Suprapubic skin (tissue), 4 donors: ENCODE measurements at regions not wholly inside any gene's neighbourhood (a gene's known extent, or its start where the extent isn't known, plus 50 kb on each side); places are given as distances from the start of the nearest gene placed in this dataset.

Experiments used
- DNase-seq, 2 donors: peaks; one replicate each; pipeline ENCODE4 v3.0.0-alpha.2; 2019; ENCODE audit warnings: low spot score in 2 of 2
- H3K27ac ChIP-seq: fragments of 200-600 bp; sonication (generic); one replicate; pipeline ENCODE4 v1.5.1; 2019
- H3K27me3 ChIP-seq: fragments of 200-600 bp; sonication (generic); one replicate; pipeline ENCODE4 v1.5.1; 2019
- H3K36me3 ChIP-seq: fragments of 200-600 bp; sonication (generic); one replicate; pipeline ENCODE4 v1.5.1; 2019
- H3K4me1 ChIP-seq: fragments of 200-600 bp; sonication (generic); one replicate; pipeline ENCODE4 v1.5.1; 2019
- H3K4me3 ChIP-seq: fragments of 200-600 bp; sonication (generic); one replicate; pipeline ENCODE4 v1.5.1; 2019; ENCODE audit warnings: mild to moderate bottlenecking
- H3K9me3 ChIP-seq: fragments of 200-600 bp; sonication (generic); one replicate; pipeline ENCODE4 v1.5.1; 2019
- EP300 ChIP-seq: sonication (generic); formaldehyde crosslinking; IDR thresholded peaks from one replicate; pipeline ENCODE4 v1.6.1; 2017; ENCODE audit warnings: antibody characterized with exemption
- POLR2A ChIP-seq, 2 donors: fragments of 450-650 bp; IDR thresholded peaks; one replicate each; pipeline ENCODE4 v1.6.1; 2017; ENCODE audit warnings: antibody characterized with exemption in 2 of 2, mild to moderate bottlenecking in 2 of 2, moderate library complexity in 2 of 2
- POLR2AphosphoS5 ChIP-seq, 3 donors: sonication (generic); formaldehyde crosslinking; IDR thresholded peaks; one replicate each; pipeline ENCODE4 v1.6.1; 2017; ENCODE audit warnings: antibody characterized with exemption in 3 of 3
- WGBS: methylation state at CpG from one replicate; pipeline ENCODE4 v1.1.5; 2018; 5-methylcytosine and 5-hydroxymethylcytosine counted together
- TF ChIP-seq, protein P1 (sequence below), 2 donors: fragments of 200-600 bp in 1 of 2; fragments of 450-650 bp in 1 of 2; sonication (generic) in 1 of 2; IDR thresholded peaks; one replicate each; pipeline ENCODE4 v1.5.1; 2016 to 2019; ENCODE audit warnings: antibody characterized with exemption in 2 of 2, mild to moderate bottlenecking in 1 of 2, moderate library complexity in 1 of 2

DNA sequence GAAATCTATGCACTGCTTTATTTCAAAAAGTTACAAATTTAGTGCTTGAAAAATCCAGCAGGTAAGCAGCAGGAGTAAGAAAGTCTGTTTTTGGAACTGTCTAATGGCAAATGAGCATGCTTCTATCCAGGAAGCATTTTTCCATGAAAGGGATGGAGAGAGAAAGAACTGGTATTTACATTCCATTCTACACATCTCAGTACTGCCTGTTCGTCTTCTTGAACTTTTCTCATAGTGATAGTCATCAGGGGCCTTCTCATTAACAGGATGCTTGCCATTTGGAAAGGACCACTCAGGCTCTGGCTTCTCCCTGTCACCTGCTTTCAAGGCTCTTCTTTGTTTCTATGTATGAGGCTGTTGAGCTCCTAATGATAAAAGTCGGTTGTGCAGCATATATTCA is 267.3 kb upstream of the IL12A start:
- no peak overlapping the region for H3K4me3 ChIP-seq
- DNase-seq, result no peak
- H3K4me1 ChIP-seq, result no peaks in the 10 kb centered on the region
- WGBS, result 83% methylated on average over 2 of the region's 2 CpGs
- no peaks in the 10 kb centered on the region for H3K27me3 ChIP-seq
- no peak overlapping the region for H3K27ac ChIP-seq
- H3K36me3 ChIP-seq, result no peaks in the 10 kb centered on the region
- TF ChIP-seq POLR2A (IDR thresholded peaks at IDR 0.05), result no peak
- TF ChIP-seq, protein P1, sequence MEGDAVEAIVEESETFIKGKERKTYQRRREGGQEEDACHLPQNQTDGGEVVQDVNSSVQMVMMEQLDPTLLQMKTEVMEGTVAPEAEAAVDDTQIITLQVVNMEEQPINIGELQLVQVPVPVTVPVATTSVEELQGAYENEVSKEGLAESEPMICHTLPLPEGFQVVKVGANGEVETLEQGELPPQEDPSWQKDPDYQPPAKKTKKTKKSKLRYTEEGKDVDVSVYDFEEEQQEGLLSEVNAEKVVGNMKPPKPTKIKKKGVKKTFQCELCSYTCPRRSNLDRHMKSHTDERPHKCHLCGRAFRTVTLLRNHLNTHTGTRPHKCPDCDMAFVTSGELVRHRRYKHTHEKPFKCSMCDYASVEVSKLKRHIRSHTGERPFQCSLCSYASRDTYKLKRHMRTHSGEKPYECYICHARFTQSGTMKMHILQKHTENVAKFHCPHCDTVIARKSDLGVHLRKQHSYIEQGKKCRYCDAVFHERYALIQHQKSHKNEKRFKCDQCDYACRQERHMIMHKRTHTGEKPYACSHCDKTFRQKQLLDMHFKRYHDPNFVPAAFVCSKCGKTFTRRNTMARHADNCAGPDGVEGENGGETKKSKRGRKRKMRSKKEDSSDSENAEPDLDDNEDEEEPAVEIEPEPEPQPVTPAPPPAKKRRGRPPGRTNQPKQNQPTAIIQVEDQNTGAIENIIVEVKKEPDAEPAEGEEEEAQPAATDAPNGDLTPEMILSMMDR (IDR thresholded peaks at IDR 0.05), result no peak
- no peak for TF ChIP-seq POLR2AphosphoS5 (IDR thresholded peaks at IDR 0.05)
- TF ChIP-seq EP300, result no peak
- no peaks in the 10 kb centered on the region for H3K9me3 ChIP-seq

DNA sequence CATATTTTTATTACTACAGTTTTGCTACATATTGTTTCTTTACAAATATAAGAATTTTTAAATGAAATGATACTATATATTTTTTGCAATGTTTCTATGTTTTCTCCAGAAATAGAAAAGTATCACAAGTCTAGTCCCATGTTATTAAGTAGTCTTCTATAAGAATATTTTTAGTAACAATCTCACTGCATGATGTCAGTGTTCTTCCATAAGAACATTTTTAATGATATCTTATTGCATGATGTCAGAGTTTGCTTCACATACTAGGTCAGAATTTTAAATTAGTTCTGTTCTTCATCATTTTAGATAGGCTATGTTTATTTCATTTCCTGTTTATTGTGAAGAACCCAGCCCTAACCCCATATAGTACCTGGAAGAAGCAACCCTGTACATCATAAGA is 265.3 kb upstream of the IL12A start:
- Histone ChIP-seq H3K4me1 (no peaks in the 10 kb centered on the region), H3K9me3 (no peaks in the 10 kb centered on the region), H3K36me3 (no peaks in the 10 kb centered on the region), H3K4me3 (no peak overlapping the region), H3K27ac (no peak overlapping the region), H3K27me3 (no peaks in the 10 kb centered on the region)
- no peak for DNase-seq
- TF ChIP-seq EP300, result no peak
- no peak for TF ChIP-seq POLR2A (IDR thresholded peaks at IDR 0.05)
- TF ChIP-seq, protein P1 (IDR thresholded peaks at IDR 0.05), result no peak
- no peak for TF ChIP-seq POLR2AphosphoS5 (IDR thresholded peaks at IDR 0.05)

DNA sequence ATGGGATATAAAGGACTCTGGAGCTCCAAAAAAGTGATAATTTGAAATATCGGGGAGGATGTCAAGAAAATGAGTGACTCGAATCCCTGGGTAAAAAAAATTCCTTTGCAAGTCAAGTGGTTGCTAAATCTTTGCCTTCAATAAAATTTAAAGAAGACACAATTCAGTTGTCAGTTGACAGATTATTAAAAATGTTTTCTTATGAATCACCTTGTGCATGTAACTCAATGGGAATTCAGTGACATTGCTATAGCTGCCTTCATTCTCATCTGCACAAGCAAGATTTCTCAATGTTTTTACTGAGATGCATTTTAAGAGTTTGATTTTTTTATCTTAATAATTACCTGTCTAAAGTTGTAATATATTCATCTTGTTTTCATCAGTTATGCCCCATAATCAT is 264.0 kb upstream of the IL12A start:
- DNase-seq, result no peak
- no peak for TF ChIP-seq EP300
- TF ChIP-seq POLR2AphosphoS5 (IDR thresholded peaks at IDR 0.05), result no peak
- TF ChIP-seq, protein P1 (IDR thresholded peaks at IDR 0.05), result no peak
- TF ChIP-seq POLR2A (IDR thresholded peaks at IDR 0.05), result no peak
- H3K4me3 ChIP-seq, result no peak overlapping the region
- no peaks in the 10 kb centered on the region for H3K36me3 ChIP-seq
- 92% methylated on average over 2 of the region's 2 CpGs for WGBS
- no peak overlapping the region for H3K27ac ChIP-seq
- no peaks in the 10 kb centered on the region for H3K4me1 ChIP-seq
- H3K27me3 ChIP-seq, result no peaks in the 10 kb centered on the region
- H3K9me3 ChIP-seq, result no peaks in the 10 kb centered on the region

DNA sequence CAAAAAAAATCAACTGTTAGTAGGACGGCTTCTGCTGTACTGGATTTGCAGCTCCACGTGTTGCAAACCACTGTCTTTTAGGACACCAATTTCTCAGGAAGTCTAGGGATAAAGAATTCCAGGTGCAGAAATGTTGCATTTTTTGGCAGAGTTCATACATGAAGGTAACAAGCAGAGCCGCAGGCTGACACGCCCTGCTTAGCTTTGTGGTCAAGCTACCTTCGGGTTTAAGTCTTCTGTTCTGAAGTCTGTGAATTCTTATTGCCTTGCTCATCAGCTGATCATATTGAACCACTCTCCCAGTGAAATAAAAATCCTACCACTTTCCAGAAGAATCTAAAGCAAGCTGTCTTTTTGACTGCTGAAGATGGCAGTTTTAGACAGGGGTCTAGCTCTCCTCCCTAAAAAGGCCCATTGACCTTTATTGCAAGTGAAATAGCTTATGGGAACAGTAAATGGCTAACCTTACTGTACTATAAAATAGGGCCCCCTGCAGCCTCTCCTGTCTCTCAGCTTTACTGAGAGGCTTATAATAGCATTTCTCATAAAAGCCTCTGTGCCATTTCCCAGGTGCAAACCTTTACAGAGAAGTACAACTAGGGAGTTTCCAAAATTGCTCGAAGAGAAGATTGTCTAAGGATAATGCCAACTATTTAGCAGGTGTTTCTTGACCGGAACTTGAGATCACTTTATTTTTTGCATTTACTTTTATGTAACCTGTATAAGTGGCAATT is 262.2 kb upstream of the IL12A start:
- H3K9me3 ChIP-seq, result no peaks in the 10 kb centered on the region
- DNase-seq, result no peak
- H3K4me3 ChIP-seq, result no peak overlapping the region
- WGBS, result 51% methylated on average over 7 of the region's 7 CpGs
- H3K4me1 ChIP-seq, result no peaks in the 10 kb centered on the region
- no peak for TF ChIP-seq POLR2A (IDR thresholded peaks at IDR 0.05)
- TF ChIP-seq, protein P1 (IDR thresholded peaks at IDR 0.05), result no peak
- TF ChIP-seq EP300, result no peak
- no peak overlapping the region for H3K27ac ChIP-seq
- H3K36me3 ChIP-seq, result no peaks in the 10 kb centered on the region
- no peaks in the 10 kb centered on the region for H3K27me3 ChIP-seq

DNA sequence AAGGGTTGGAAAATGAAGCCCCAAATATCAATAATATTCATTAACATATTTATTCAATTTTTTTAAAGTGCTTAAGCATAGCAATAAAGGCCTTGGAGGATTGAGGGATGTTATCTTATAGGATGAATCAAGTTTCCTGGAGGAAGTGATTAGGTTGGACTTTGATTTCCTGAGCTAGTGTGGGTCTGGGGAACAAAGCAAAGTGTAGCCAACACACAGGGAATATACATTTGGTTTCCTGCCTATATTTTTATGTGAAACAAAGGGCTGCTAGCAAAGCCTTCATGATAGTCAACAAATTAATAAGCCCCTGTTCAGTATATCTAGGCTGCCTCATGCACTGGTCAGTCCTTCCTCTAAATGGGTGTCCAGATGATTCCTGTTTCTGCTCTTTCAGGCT is 261.1 kb upstream of the IL12A start:
- H3K9me3 ChIP-seq, result no peaks in the 10 kb centered on the region
- peaks cover 10% of the 10 kb centered on the region for H3K4me1 ChIP-seq
- no peaks in the 10 kb centered on the region for H3K36me3 ChIP-seq
- no peak overlapping the region for H3K27ac ChIP-seq
- H3K27me3 ChIP-seq, result no peaks in the 10 kb centered on the region
- no peak for DNase-seq
- H3K4me3 ChIP-seq, result no peak overlapping the region
- TF ChIP-seq EP300 (no peak), POLR2A (IDR thresholded peaks at IDR 0.05) (no peak)
- TF ChIP-seq, protein P1 (IDR thresholded peaks at IDR 0.05), result no peak
